Skeletal muscle tissue (tissue), 3 donors: ENCODE measurements at regions not wholly inside any gene's neighbourhood (a gene's known extent, or its start where the extent isn't known, plus 50 kb on each side); places are given as distances from the start of the nearest gene placed in this dataset.
"Not testable (repeated sequence)": the region's sequence is repeated elsewhere in the genome, so short reads cannot be mapped to it uniquely, and the experiment has no call there.

Source experiments
- H3K27ac ChIP-seq: one replicate; pipeline ENCODE4 v1.7.0; 2013; ENCODE audit warnings: mild to moderate bottlenecking, low read depth, low read length, inconsistent platforms
- H3K27me3 ChIP-seq, 3 donors: one replicate each; pipeline ENCODE4 v1.7.0; 2013; ENCODE audit warnings: low read length in 3 of 3; ENCODE audit not compliant: control insufficient read depth in 3 of 3, insufficient read depth in 3 of 3
- H3K36me3 ChIP-seq, 3 donors: one replicate each; pipeline ENCODE4 v1.7.0; 2013; ENCODE audit warnings: low read length in 3 of 3; ENCODE audit not compliant: control insufficient read depth in 3 of 3, insufficient read depth in 3 of 3
- H3K4me1 ChIP-seq, 3 donors: one replicate each; pipeline ENCODE4 v1.7.0; 2013; ENCODE audit warnings: low read length in 3 of 3, mild to moderate bottlenecking in 3 of 3; ENCODE audit not compliant: control insufficient read depth in 3 of 3, insufficient read depth in 3 of 3
- H3K4me3 ChIP-seq, 3 donors: one replicate each; pipeline ENCODE4 v1.7.0; 2013; ENCODE audit warnings: low read length in 3 of 3
- H3K9ac ChIP-seq, 3 donors: one replicate each; pipeline ENCODE4 v1.7.0; 2013; ENCODE audit warnings: low read length in 3 of 3, mild to moderate bottlenecking in 3 of 3, moderate library complexity in 2 of 3, low read depth in 1 of 3
- H3K9me3 ChIP-seq, 3 donors: one replicate each; pipeline ENCODE4 v1.7.0; 2013; ENCODE audit warnings: low read length in 3 of 3; ENCODE audit not compliant: control insufficient read depth in 3 of 3
- donor health status: Osteomylitis.

DNA sequence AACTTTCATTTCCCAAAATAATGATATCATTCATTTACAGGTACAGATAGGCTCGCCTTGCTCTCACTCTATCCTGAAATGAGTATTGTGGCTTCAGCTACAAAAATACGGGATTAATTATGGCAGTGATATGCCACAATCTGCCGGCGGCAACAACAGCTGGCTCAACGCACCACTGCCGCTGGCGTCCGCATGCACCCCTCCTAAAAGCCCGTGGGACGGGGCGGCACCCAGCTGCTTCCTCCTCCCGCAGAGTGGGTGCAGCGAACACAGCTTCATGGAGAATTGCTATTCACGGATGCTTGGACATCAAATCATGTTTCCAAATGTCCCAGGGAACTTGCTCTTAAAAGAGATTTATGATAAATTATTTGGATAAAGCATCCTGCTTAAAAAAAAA lies 266.8 kb downstream of the TEX29 start:
- H3K27me3 ChIP-seq = peaks cover 0 to 12% (median 6%) of the 10 kb centered on the region in 3 donors
- H3K9me3 ChIP-seq = peaks cover 0 to 2% (median 0%) of the 10 kb centered on the region in 3 donors
- H3K9ac ChIP-seq = no peak overlapping the region
- no peaks in the 10 kb centered on the region for H3K36me3 ChIP-seq
- H3K4me3 ChIP-seq = no peak overlapping the region
- no peak overlapping the region for H3K27ac ChIP-seq
- H3K4me1 ChIP-seq = no peaks in the 10 kb centered on the region

DNA sequence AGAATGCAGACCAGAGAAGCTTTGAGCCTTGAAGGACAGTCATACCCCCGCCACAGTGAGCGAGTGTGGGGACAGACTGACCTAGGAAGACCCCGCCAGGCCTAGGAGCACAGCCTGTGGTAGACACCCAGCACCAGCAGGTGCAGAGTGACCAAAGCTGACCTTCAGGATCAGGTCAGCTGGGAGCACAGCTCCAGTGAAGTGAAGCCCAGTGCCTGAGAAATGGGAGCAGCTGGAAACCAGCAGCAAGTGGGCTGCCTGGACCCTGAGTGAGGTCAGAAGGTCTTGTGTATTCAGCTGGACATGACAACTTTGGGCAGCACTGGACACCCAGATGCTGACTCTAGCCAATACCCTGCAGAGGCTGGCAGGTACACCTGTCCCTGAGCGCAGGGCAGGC lies 268.9 kb downstream of the TEX29 start:
- H3K4me1 ChIP-seq = no peaks in the 10 kb centered on the region
- no peaks in the 10 kb centered on the region for H3K36me3 ChIP-seq
- H3K9ac ChIP-seq = no peak overlapping the region
- H3K27me3 ChIP-seq = peaks cover 0 to 8% (median 6%) of the 10 kb centered on the region in 3 donors
- no peak overlapping the region for H3K27ac ChIP-seq
- no peak overlapping the region for H3K4me3 ChIP-seq
- H3K9me3 ChIP-seq = peaks cover 0 to 4% (median 0%) of the 10 kb centered on the region in 3 donors

DNA sequence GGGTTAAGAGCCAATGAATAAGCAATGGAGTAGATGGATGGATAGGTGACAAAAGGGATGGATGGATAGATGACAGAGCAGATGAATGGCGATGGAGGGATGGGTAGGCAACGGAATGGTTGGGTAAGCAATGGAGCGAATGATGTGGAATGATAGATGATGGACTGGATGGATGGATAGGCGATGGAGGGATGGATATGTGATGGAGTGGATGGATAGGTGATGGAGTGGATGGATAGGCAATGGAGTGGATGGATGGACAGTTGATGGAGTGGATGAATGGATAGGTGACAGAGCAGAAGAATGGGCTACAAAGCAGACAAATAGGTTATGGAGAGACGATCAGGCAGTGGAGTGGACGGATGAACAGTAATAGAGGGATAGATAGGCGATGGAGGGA lies 269.6 kb downstream of the TEX29 start:
- Histone ChIP-seq H3K4me1 (no peaks in the 10 kb centered on the region), H3K36me3 (no peaks in the 10 kb centered on the region), H3K27ac (no peak overlapping the region)

GRCh38 chr13:111590796-111591195 lies 270.4 kb downstream of the TEX29 start:
- no peaks in the 10 kb centered on the region for H3K4me1 ChIP-seq
- H3K36me3 ChIP-seq = no peaks in the 10 kb centered on the region
- peaks cover 0 to 4% (median 0%) of the 10 kb centered on the region in 3 donors for H3K9me3 ChIP-seq
- H3K27me3 ChIP-seq = peaks cover 0 to 8% (median 6%) of the 10 kb centered on the region in 3 donors
- H3K27ac ChIP-seq = no peak overlapping the region
- no peak overlapping the region for H3K9ac ChIP-seq
- no peak overlapping the region for H3K4me3 ChIP-seq

More for the DNA sequence above, 269.6 kb downstream of the TEX29 start:
- no peak overlapping the region for H3K4me3 ChIP-seq
- peaks cover 0 to 4% (median 0%) of the 10 kb centered on the region in 3 donors for H3K9me3 ChIP-seq
- H3K27me3 ChIP-seq = peaks cover 0 to 8% (median 6%) of the 10 kb centered on the region in 3 donors
- no peak overlapping the region for H3K9ac ChIP-seq

DNA sequence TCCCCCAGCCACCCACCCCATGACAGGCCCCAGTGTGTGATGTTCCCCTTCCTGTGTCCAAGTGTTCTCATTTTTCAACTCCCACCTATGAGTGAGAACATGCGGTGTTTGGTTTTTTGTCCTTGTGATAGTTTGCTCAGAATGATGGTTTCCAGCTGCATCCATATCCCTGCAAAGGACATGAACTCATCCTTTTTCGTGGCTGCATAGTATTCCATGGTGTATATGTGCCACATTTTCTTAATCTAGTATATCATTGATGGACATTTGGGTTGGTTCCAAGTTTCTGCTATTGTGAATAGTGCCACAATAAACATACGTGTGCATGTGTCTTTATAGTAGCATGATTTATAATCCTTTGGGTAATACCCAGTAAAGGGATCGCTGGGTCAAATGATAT lies 273.0 kb downstream of the TEX29 start:
- not testable (repeated sequence) for H3K36me3 ChIP-seq, H3K4me1 ChIP-seq, H3K27me3 ChIP-seq, H3K9me3 ChIP-seq, H3K9ac ChIP-seq, H3K27ac ChIP-seq, H3K4me3 ChIP-seq

- peaks cover 0 to 2% (median 0%) of the 10 kb centered on the region in 3 donors for H3K9me3 ChIP-seq
- no peak overlapping the region for H3K9ac ChIP-seq
- no peak overlapping the region for H3K4me3 ChIP-seq
- no peaks in the 10 kb centered on the region for H3K4me1 ChIP-seq
- peaks cover 3 to 10% (median 9%) of the 10 kb centered on the region in 3 donors for H3K27me3 ChIP-seq
- no peak overlapping the region for H3K27ac ChIP-seq
- H3K36me3 ChIP-seq = no peaks in the 10 kb centered on the region
These were observed 274.2 kb downstream of the TEX29 start for GRCh38 chr13:111594606-111595005.

DNA sequence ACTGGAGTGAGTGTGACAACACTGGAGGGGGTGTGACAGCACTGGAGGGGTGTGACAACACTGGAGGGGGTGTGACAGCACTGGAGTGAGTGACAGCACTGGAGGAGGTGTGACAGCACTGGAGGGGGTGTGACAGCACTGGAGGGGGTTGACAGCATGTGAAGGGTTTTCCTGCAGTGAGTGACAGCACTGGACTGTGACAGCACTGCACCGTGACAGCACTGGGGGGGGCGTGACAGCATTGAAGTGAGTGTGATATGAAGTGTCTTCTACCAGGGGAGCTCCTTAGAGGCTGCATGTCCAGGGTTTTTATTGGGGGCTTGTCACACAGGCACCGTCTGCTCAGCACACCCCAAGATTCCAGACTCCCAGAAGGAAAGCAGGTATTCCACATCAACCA lies 274.8 kb downstream of the TEX29 start:
- Histone ChIP-seq H3K27me3 (peaks cover 5 to 16% (median 10%) of the 10 kb centered on the region in 3 donors), H3K27ac (no peak overlapping the region), H3K4me3 (no peak overlapping the region), H3K36me3 (no peaks in the 10 kb centered on the region), H3K9me3 (peaks cover 0 to 2% (median 0%) of the 10 kb centered on the region in 3 donors), H3K4me1 (no peaks in the 10 kb centered on the region), H3K9ac (no peak overlapping the region)

- no peaks in the 10 kb centered on the region for H3K36me3 ChIP-seq
- H3K4me1 ChIP-seq = no peaks in the 10 kb centered on the region
- peaks cover 5 to 18% (median 11%) of the 10 kb centered on the region in 3 donors for H3K27me3 ChIP-seq
- no peak overlapping the region for H3K9ac ChIP-seq
- peaks cover 0 to 2% (median 0%) of the 10 kb centered on the region in 3 donors for H3K9me3 ChIP-seq
- H3K27ac ChIP-seq = no peak overlapping the region
- H3K4me3 ChIP-seq = no peak overlapping the region
These were observed 275.3 kb downstream of the TEX29 start for GRCh38 chr13:111595791-111596190.

GRCh38 chr13:111597191-111597611 lies 276.8 kb downstream of the TEX29 start:
- H3K4me1 ChIP-seq = no peaks in the 10 kb centered on the region
- H3K9ac ChIP-seq = no peak overlapping the region
- H3K36me3 ChIP-seq = no peaks in the 10 kb centered on the region
- peaks cover 5 to 18% (median 11%) of the 10 kb centered on the region in 3 donors for H3K27me3 ChIP-seq
- no peak overlapping the region for H3K27ac ChIP-seq
- H3K4me3 ChIP-seq = no peak overlapping the region
- H3K9me3 ChIP-seq = peaks cover 0 to 2% (median 0%) of the 10 kb centered on the region in 3 donors

DNA sequence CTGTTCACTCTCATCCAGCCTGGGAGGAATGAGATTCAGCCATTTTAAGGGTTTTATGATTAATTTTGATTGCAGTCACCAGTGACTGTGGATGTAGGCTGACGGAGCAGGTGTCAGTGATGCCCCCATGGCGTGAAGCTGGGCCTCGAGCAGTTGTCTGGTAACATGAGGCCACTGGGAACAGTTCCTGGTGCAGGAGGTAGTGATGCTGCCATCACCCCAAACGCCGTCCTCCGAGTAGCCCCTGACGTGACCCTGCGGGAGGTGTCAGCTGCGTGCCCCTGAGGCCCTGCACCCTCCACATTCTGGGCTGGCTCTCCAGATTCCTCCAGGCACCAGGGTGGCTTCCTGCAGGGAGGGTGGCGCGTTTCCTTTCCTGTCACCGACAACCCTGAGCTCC lies 277.2 kb downstream of the TEX29 start:
- Histone ChIP-seq H3K9ac (no peak overlapping the region), H3K4me3 (no peak overlapping the region), H3K36me3 (no peaks in the 10 kb centered on the region), H3K9me3 (peaks cover 0 to 2% (median 0%) of the 10 kb centered on the region in 3 donors), H3K27me3 (peaks cover 5 to 18% (median 11%) of the 10 kb centered on the region in 3 donors), H3K4me1 (no peaks in the 10 kb centered on the region), H3K27ac (no peak overlapping the region)
